RWPE2 (cell line): ENCODE measurements at regions not wholly inside any gene's neighbourhood (a gene's known extent, or its start where the extent isn't known, plus 50 kb on each side); places are given as distances from the start of the nearest gene placed in this dataset.

Experiments
- ATAC-seq: fragments of 200-7000 bp; cut with Tn5 transposase; 3 replicates; pipeline ENCODE4 v1.9.1; 2021; ENCODE audit warnings: low read depth
- DNase-seq: peaks from one replicate; pipeline ENCODE4 v3.0.0-alpha.2; 2020; ENCODE audit warnings: low spot score
- H3K27ac ChIP-seq: fragments of 450-650 bp; 2 replicates; pipeline ENCODE4 v1.5.1; 2017; ENCODE audit warnings: mild to moderate bottlenecking; ENCODE audit not compliant: poor library complexity, severe bottlenecking
- H3K27me3 ChIP-seq: fragments of 250-450 bp; sonication (Bioruptor Pico); 2 replicates; pipeline ENCODE4 v1.5.1; 2021; ENCODE audit warnings: mild to moderate bottlenecking, moderate library complexity; ENCODE audit not compliant: insufficient read depth, poor library complexity, severe bottlenecking
- H3K36me3 ChIP-seq: fragments of 250-450 bp; sonication (Bioruptor Pico); 2 replicates; pipeline ENCODE4 v1.5.1; 2020; ENCODE audit warnings: low read depth, mild to moderate bottlenecking, moderate library complexity
- H3K4me1 ChIP-seq: fragments of 250-450 bp; sonication (Bioruptor Pico); 2 replicates; pipeline ENCODE4 v1.5.1; 2021; ENCODE audit warnings: mild to moderate bottlenecking, moderate library complexity; ENCODE audit not compliant: insufficient read depth, poor library complexity, severe bottlenecking
- H3K4me3 ChIP-seq: fragments of 250-450 bp; sonication (Bioruptor Pico); 2 replicates; pipeline ENCODE4 v1.5.1; 2021; ENCODE audit warnings: mild to moderate bottlenecking, moderate library complexity; ENCODE audit not compliant: severe bottlenecking
- H3K9me3 ChIP-seq: fragments of 250-450 bp; sonication (Bioruptor Pico); 2 replicates; pipeline ENCODE4 v1.5.1; 2021; ENCODE audit warnings: mild to moderate bottlenecking, moderate library complexity; ENCODE audit not compliant: severe bottlenecking
- TF ChIP-seq, protein P1 (sequence below): fragments of 450-650 bp; IDR thresholded peaks from one replicate; pipeline ENCODE4 v1.5.1; 2017; ENCODE audit warnings: mild to moderate bottlenecking, moderate library complexity; ENCODE audit not compliant: poor library complexity, severe bottlenecking

- TF ChIP-seq, protein P1, sequence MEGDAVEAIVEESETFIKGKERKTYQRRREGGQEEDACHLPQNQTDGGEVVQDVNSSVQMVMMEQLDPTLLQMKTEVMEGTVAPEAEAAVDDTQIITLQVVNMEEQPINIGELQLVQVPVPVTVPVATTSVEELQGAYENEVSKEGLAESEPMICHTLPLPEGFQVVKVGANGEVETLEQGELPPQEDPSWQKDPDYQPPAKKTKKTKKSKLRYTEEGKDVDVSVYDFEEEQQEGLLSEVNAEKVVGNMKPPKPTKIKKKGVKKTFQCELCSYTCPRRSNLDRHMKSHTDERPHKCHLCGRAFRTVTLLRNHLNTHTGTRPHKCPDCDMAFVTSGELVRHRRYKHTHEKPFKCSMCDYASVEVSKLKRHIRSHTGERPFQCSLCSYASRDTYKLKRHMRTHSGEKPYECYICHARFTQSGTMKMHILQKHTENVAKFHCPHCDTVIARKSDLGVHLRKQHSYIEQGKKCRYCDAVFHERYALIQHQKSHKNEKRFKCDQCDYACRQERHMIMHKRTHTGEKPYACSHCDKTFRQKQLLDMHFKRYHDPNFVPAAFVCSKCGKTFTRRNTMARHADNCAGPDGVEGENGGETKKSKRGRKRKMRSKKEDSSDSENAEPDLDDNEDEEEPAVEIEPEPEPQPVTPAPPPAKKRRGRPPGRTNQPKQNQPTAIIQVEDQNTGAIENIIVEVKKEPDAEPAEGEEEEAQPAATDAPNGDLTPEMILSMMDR, result no peak
- H3K4me1 ChIP-seq, result no peaks in the 10 kb centered on the region
- H3K36me3 ChIP-seq, result no peaks in the 10 kb centered on the region
- no peaks in the 10 kb centered on the region for H3K9me3 ChIP-seq
- no peak overlapping the region for H3K27ac ChIP-seq
- no peaks in the 10 kb centered on the region for H3K27me3 ChIP-seq
- ATAC-seq (no peak), DNase-seq (no peak)
- no peak overlapping the region for H3K4me3 ChIP-seq
Observed at GRCh38 chr4:53815281-53815680, 224.0 kb upstream of the LNX1 start.

- TF ChIP-seq, protein P1, result no peak
- no peaks in the 10 kb centered on the region for H3K9me3 ChIP-seq
- no peak overlapping the region for H3K4me3 ChIP-seq
- H3K4me1 ChIP-seq, result no peaks in the 10 kb centered on the region
- no peak for ATAC-seq
- no peaks in the 10 kb centered on the region for H3K36me3 ChIP-seq
- no peak for DNase-seq
- no peak overlapping the region for H3K27ac ChIP-seq
- H3K27me3 ChIP-seq, result no peaks in the 10 kb centered on the region
Observed at GRCh38 chr4:53813998-53814397, 222.7 kb upstream of the LNX1 start.

DNA sequence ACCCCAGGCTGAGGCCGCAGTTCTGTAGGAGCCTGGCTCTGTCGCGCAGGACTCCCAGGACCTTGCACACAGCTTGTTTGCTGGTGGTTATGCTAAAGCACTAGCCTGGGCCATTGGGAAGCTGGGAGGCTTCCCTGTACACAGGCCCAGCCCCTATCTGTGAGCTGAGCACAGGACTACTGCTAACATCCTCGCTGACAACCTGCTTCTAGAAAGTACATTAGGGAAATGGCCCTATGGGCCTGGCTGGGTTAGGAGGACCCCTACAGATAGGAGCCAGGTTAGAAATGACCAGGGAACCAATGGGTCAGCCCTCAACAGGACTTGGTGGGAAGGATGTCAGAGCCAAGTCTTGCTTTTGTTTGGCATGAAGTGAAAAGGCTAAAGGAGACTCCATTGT is 219.4 kb upstream of the LNX1 start:
- Histone ChIP-seq H3K27me3 (no peaks in the 10 kb centered on the region), H3K4me3 (no peak overlapping the region), H3K9me3 (no peaks in the 10 kb centered on the region), H3K4me1 (no peaks in the 10 kb centered on the region), H3K27ac (no peak overlapping the region), H3K36me3 (no peaks in the 10 kb centered on the region)
- DNase-seq (no peak), ATAC-seq (no peak)
- TF ChIP-seq, protein P1, result no peak

- DNase-seq, result no peak
- Histone ChIP-seq H3K4me3 (no peak overlapping the region), H3K27ac (no peak overlapping the region), H3K4me1 (no peaks in the 10 kb centered on the region), H3K36me3 (no peaks in the 10 kb centered on the region), H3K9me3 (no peaks in the 10 kb centered on the region), H3K27me3 (no peaks in the 10 kb centered on the region)
- TF ChIP-seq, protein P1, result no peak
- no peak for ATAC-seq
Observed at GRCh38 chr4:53809816-53810215, 218.5 kb upstream of the LNX1 start.

DNA sequence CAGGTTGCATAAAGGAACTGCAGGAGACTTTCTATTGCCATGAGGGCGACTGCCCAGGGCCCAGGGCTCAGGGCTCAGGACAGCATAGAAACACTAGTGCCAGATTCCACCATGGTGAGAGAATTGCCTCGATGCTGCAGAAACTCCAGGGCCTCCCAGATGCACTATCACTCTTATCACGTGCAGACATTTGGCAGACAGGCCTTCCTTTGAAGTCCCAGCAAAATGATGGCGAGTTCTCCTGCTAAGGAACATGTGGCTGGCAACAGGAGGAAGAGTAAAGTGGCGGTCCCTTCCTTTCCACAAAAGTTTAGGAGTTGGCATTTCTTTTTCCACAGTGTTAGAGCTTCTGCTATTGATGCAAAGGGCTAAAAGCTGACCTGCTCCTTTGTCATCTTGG is 214.0 kb upstream of the LNX1 start:
- Histone ChIP-seq H3K9me3 (no peaks in the 10 kb centered on the region), H3K4me3 (no peak overlapping the region), H3K4me1 (no peaks in the 10 kb centered on the region), H3K27ac (no peak overlapping the region), H3K27me3 (no peaks in the 10 kb centered on the region), H3K36me3 (no peaks in the 10 kb centered on the region)
- ATAC-seq, result no peak
- TF ChIP-seq, protein P1, result no peak
- DNase-seq, result no peak
